ENCODE measurements at regions not wholly inside any gene's neighbourhood (a gene's known extent, or its start where the extent isn't known, plus 50 kb on each side); places are given as distances from the start of the nearest gene placed in this dataset.

DNA sequence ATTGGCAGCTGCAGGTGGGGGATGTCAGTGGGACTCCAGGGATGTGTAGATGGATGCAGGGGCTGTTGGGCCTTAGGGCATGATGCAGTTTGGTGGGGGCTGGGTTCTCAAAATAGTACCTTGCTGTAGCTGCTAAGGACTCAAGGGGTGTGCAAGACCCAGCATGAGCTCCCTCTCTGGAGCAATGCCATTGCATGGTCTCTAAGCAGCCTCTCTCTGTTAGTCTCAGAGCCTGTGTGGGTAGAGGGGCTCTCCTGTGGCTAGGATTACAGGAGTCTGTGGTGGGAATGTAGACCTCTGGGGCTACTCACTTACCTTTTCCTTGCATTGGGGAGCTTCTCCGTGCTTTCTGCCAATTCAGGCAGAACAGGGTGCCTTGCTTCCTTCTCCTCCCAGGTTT lies 228.9 kb downstream of the LPIN1 start:
- intact Hi-C loops (cut with DNase I) = no loop called here
- TF ChIP-seq, protein P1, sequence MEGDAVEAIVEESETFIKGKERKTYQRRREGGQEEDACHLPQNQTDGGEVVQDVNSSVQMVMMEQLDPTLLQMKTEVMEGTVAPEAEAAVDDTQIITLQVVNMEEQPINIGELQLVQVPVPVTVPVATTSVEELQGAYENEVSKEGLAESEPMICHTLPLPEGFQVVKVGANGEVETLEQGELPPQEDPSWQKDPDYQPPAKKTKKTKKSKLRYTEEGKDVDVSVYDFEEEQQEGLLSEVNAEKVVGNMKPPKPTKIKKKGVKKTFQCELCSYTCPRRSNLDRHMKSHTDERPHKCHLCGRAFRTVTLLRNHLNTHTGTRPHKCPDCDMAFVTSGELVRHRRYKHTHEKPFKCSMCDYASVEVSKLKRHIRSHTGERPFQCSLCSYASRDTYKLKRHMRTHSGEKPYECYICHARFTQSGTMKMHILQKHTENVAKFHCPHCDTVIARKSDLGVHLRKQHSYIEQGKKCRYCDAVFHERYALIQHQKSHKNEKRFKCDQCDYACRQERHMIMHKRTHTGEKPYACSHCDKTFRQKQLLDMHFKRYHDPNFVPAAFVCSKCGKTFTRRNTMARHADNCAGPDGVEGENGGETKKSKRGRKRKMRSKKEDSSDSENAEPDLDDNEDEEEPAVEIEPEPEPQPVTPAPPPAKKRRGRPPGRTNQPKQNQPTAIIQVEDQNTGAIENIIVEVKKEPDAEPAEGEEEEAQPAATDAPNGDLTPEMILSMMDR (IDR thresholded peaks at IDR 0.05) = no peak
- TF ChIP-seq POLR2A (IDR thresholded peaks at IDR 0.05) = no peak
- 58 to 65% methylated on average over 1 of the region's 1 CpG for WGBS, 2 donors
- no peak overlapping the region for H3K27ac ChIP-seq
- no peaks in the 10 kb centered on the region for H3K9me3 ChIP-seq
- no peak overlapping the region for H3K4me3 ChIP-seq (replicated peaks in 1 of 3)
- H3K27me3 ChIP-seq = no peaks in the 10 kb centered on the region
- DNase-seq = no peak
- no peaks in the 10 kb centered on the region for H3K36me3 ChIP-seq
- H3K4me1 ChIP-seq = no peaks in the 10 kb centered on the region

DNA sequence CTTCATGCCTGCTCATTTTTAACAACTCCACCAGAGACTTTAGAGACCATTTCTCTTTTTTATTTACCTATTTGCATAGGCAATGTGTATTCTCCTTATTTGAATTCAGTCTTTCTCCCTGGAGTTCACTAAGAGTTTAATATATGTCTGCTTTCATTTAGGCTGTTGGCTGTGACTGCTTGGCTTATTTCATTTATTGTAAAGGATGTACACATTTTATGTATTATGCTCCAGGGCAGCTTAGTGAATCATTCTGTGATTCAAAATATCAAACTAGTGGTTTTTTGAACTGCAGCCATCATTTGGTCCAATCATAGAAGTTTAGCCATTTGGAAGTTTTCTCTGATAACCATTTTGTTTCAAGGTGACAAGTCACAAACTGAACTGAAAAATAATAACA lies 229.6 kb downstream of the LPIN1 start:
- Histone ChIP-seq H3K27ac (no peak overlapping the region), H3K36me3 (no peaks in the 10 kb centered on the region), H3K27me3 (no peaks in the 10 kb centered on the region), H3K4me3 (replicated peaks in 1 of 3) (no peak overlapping the region), H3K4me1 (no peaks in the 10 kb centered on the region), H3K9me3 (no peaks in the 10 kb centered on the region)
- DNase-seq = no peak
- intact Hi-C loops (cut with DNase I) = no loop called here
- no peak for TF ChIP-seq POLR2A (IDR thresholded peaks at IDR 0.05)
- TF ChIP-seq, protein P1 (IDR thresholded peaks at IDR 0.05) = no peak

DNA sequence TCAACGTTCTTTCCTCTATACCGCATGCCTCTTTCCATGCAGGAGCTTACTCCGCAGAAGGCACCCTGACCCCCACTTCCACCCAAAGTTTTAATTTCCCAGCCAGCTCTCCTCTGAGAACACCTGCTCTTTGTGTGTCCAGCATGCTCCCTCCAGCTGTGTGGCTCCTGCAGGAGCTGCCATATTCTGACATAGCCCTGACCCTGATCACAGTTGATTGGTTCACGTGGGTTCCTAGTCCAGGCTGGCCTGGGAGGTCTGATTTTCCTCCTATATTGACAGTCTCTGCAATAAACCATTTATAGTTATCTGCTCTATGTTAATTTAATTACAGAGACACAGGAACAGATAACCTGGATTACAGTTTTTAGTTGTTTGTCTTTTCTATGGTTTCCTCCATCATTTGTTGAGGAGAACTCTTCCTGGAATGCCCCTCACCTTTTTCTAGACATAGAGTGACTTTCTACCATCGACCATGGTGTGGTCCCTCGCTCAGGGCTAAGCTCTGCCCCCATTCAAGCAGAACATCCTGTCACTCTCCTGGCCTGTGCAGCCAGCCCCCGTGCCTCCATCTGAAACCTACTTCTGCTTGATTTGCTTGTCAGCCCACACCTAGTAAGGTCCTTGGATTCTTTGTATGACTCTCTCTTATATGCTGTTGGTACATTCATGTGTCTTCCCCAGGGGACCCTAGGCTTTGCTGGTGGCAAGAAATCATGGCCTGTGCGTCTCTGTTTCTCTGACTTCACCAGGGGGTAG lies 231.5 kb downstream of the LPIN1 start:
- no peaks in the 10 kb centered on the region for H3K9me3 ChIP-seq
- no peaks in the 10 kb centered on the region for H3K27me3 ChIP-seq
- 92 to 94% methylated on average over 8 of the region's 8 CpGs for WGBS, 2 donors
- no peak overlapping the region for H3K27ac ChIP-seq
- TF ChIP-seq POLR2A (IDR thresholded peaks at IDR 0.05) = no peak
- TF ChIP-seq, protein P1 (IDR thresholded peaks at IDR 0.05) = no peak
- intact Hi-C loops (cut with DNase I) = no loop called here
- no peaks in the 10 kb centered on the region for H3K4me1 ChIP-seq
- no peak for DNase-seq
- no peak overlapping the region for H3K4me3 ChIP-seq (replicated peaks in 1 of 3)
- no peaks in the 10 kb centered on the region for H3K36me3 ChIP-seq

DNA sequence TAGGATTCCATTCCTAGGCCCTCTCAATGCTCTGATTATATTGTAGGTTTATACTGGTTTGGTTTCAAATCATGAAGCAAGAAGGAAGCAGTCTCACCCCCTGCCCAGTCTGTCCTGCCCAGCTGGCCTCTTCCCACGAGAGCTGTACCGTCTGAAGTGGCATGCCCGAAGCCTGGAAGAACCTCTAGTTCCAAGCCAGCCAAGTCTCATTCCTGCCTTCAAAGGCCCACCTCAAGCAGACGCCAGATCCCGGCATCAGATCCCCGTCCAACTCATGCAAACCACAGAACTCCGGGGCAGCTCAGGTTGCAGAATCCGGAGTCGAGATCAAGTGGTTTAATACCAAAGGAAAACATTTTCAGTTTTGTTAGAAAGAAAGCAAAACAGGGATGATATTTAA lies 234.4 kb downstream of the LPIN1 start:
- H3K27me3 ChIP-seq = no peaks in the 10 kb centered on the region
- no peak overlapping the region for H3K4me3 ChIP-seq (replicated peaks in 1 of 3)
- DNase-seq = no peak
- no peaks in the 10 kb centered on the region for H3K4me1 ChIP-seq
- WGBS, 2 donors = 80 to 88% methylated on average over 9 of the region's 9 CpGs
- H3K9me3 ChIP-seq = no peaks in the 10 kb centered on the region
- intact Hi-C loops (cut with DNase I) = no loop called here
- no peak for TF ChIP-seq POLR2A (IDR thresholded peaks at IDR 0.05)
- TF ChIP-seq, protein P1 (IDR thresholded peaks at IDR 0.05) = no peak
- no peaks in the 10 kb centered on the region for H3K36me3 ChIP-seq
- no peak overlapping the region for H3K27ac ChIP-seq

DNA sequence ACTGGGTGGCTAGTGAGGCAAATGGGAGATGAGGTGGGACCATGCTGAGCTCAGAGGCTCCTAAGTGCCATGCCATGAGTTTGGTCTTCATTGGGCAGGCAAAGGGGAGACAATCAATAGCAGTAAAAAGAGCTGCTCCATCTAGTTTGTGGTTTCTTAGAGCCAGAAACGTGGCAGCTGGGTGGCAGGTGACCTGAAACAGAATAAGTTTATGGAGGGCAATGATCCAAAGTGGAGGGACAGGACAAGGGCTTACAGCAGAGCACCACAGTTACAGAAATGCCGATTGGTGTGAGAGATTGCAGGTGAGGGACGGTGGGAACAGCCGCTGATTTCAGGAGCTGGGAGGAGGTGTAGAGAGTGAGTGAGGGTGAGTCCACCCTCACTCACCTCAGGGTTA lies 237.0 kb downstream of the LPIN1 start:
- Histone ChIP-seq H3K4me1 (no peaks in the 10 kb centered on the region), H3K36me3 (no peaks in the 10 kb centered on the region), H3K9me3 (no peaks in the 10 kb centered on the region), H3K27ac (no peak overlapping the region), H3K27me3 (no peaks in the 10 kb centered on the region), H3K4me3 (replicated peaks in 1 of 3) (no peak overlapping the region)
- TF ChIP-seq POLR2A (IDR thresholded peaks at IDR 0.05) = no peak
- TF ChIP-seq, protein P1 (IDR thresholded peaks at IDR 0.05) = no peak
- intact Hi-C loops (cut with DNase I) = no loop called here
- 80 to 85% methylated on average over 4 of the region's 4 CpGs for WGBS, 2 donors
- DNase-seq = no peak
